Right lobe of liver (tissue), 6 donors: ENCODE measurements at regions not wholly inside any gene's neighbourhood (a gene's known extent, or its start where the extent isn't known, plus 50 kb on each side); places are given as distances from the start of the nearest gene placed in this dataset.

ENCODE experiments used
- ATAC-seq, 4 donors: fragments of 200-7000 bp; cut with Tn5 transposase; one replicate each; pipeline ENCODE4 v1.9.1; 2020; ENCODE audit warnings: mild to moderate bottlenecking in 4 of 4, moderate library complexity in 4 of 4
- DNase-seq, 3 donors: peaks; one replicate each; pipeline ENCODE4 v3.0.0-alpha.2; 2020
- H3K27ac ChIP-seq, 3 donors: fragments of 200-600 bp; one replicate each; pipeline ENCODE4 v1.8.0; 2022
- H3K27me3 ChIP-seq, 2 donors: fragments of 200-600 bp; one replicate each; pipeline ENCODE4 v1.8.0; 2022
- H3K36me3 ChIP-seq, 4 donors: fragments of 200-600 bp; sonication (generic) in 1 of 4; one replicate each; pipeline versions ENCODE4 v1.5.1 to v1.8.0; 2017 to 2022; ENCODE audit warnings: control low read depth in 1 of 4
- H3K4me1 ChIP-seq, 4 donors: fragments of 200-600 bp; sonication (generic) in 1 of 4; one replicate each; pipeline versions ENCODE4 v1.5.1 to v1.8.0; 2017 to 2022; ENCODE audit warnings: control low read depth in 1 of 4
- H3K4me3 ChIP-seq, 3 donors: fragments of 200-600 bp; one replicate each; pipeline ENCODE4 v1.8.0; 2022
- H3K9me3 ChIP-seq, 4 donors: fragments of 200-600 bp; sonication (generic) in 1 of 4; one replicate each; pipeline versions ENCODE4 v1.5.1 to v1.8.0; 2017 to 2022; ENCODE audit warnings: control low read depth in 1 of 4
- CTCF ChIP-seq, 4 donors: fragments of 200-600 bp in 3 of 4; fragments of 450-650 bp in 1 of 4; IDR thresholded peaks; one replicate each; pipeline versions ENCODE4 v1.5.1 to v1.8.0; 2016 to 2022; ENCODE audit warnings: antibody characterized with exemption in 4 of 4, mild to moderate bottlenecking in 2 of 4
- POLR2A ChIP-seq: fragments of 450-650 bp; IDR thresholded peaks from one replicate; pipeline ENCODE4 v1.6.1; 2017; ENCODE audit warnings: antibody characterized with exemption, mild to moderate bottlenecking
- WGBS: methylation state at CpG from one replicate; pipeline ENCODE4 v1.1.6; 2018; ENCODE audit warnings: low coverage, low lambda C conversion rate; ENCODE audit not compliant: insufficient coverage; ENCODE audit errors: missing lambda C conversion rate; 5-methylcytosine and 5-hydroxymethylcytosine counted together
- intact Hi-C, 2 donors: fragments of 100-400 bp; cut with DNase I; formaldehyde crosslinking; loops; one replicate each; pipeline versions ENCODE4 v1.11.2 to v1.14.1; 2022
- donor health status: DM: no; HTN: yes; CAD: no.
- donor health status: DM: no; HTN: no; CAD: no.
- donor health status: DM: no; HTN: no; CAD: no.
- donor health status: DM: no; HTN: yes; CAD: no.
- donor health status: DM: no; HTN: yes; CAD: no.

GRCh38 chr20:59499863-59500262 lies 104.5 kb upstream of the PHACTR3 start:
- Histone ChIP-seq H3K4me3 (no peak overlapping the region), H3K27me3 (no peaks in the 10 kb centered on the region), H3K4me1 (no peaks in the 10 kb centered on the region), H3K36me3 (no peaks in the 10 kb centered on the region), H3K9me3 (no peaks in the 10 kb centered on the region), H3K27ac (no peak overlapping the region)
- intact Hi-C loops, result no loop called here
- ATAC-seq (no peak), DNase-seq (no peak)
- no peak for TF ChIP-seq POLR2A
- TF ChIP-seq CTCF (IDR thresholded peaks at IDR 0.05), result no peak

GRCh38 chr20:59508729-59509128 lies 95.6 kb upstream of the PHACTR3 start:
- TF ChIP-seq POLR2A (no peak), CTCF (IDR thresholded peaks at IDR 0.05) (no peak)
- Histone ChIP-seq H3K4me3 (no peak overlapping the region), H3K27me3 (no peaks in the 10 kb centered on the region), H3K4me1 (no peaks in the 10 kb centered on the region), H3K36me3 (no peaks in the 10 kb centered on the region), H3K9me3 (no peaks in the 10 kb centered on the region), H3K27ac (no peak overlapping the region)
- no peak for ATAC-seq
- intact Hi-C loops, result no loop called here
- no peak for DNase-seq
- WGBS, result 51% methylated on average over 3 of the region's 3 CpGs

- no peak for TF ChIP-seq CTCF (IDR thresholded peaks at IDR 0.05)
- no peak for TF ChIP-seq POLR2A
- Histone ChIP-seq H3K36me3 (no peaks in the 10 kb centered on the region), H3K27me3 (peaks cover 3 to 4% of the 10 kb centered on the region in 2 donors), H3K27ac (no peak overlapping the region), H3K9me3 (no peaks in the 10 kb centered on the region), H3K4me3 (no peak overlapping the region), H3K4me1 (no peaks in the 10 kb centered on the region)
- no peak for ATAC-seq
- intact Hi-C loops, result no loop called here
- 74% methylated on average over 5 of the region's 5 CpGs for WGBS
- DNase-seq, result no peak
Measured at GRCh38 chr20:59512651-59513050, 91.7 kb upstream of the PHACTR3 start.

GRCh38 chr20:59514554-59514953 lies 89.8 kb upstream of the PHACTR3 start:
- WGBS, result 47% methylated on average over 2 of the region's 5 CpGs
- Histone ChIP-seq H3K9me3 (no peaks in the 10 kb centered on the region), H3K4me3 (no peak overlapping the region), H3K27me3 (peaks cover 3 to 4% of the 10 kb centered on the region in 2 donors), H3K27ac (no peak overlapping the region), H3K36me3 (no peaks in the 10 kb centered on the region), H3K4me1 (no peaks in the 10 kb centered on the region)
- TF ChIP-seq POLR2A (no peak), CTCF (IDR thresholded peaks at IDR 0.05) (no peak)
- DNase-seq, result no peak
- ATAC-seq, result no peak
- intact Hi-C loops, result no loop called here
